Type B pancreatic cell (in vitro differentiated cells): ENCODE measurements at regions not wholly inside any gene's neighbourhood (a gene's known extent, or its start where the extent isn't known, plus 50 kb on each side); places are given as distances from the start of the nearest gene placed in this dataset.

Experiments
- DNase-seq: peaks from one replicate; pipeline ENCODE4 v3.0.0; 2021; ENCODE audit warnings: mixed read lengths; ENCODE audit not compliant: unreplicated experiment; ENCODE audit errors: extremely low spot score
- H3K27ac Mint-ChIP-seq: 2 replicates; pipeline ENCODE4 v1.8.0; 2021; ENCODE audit warnings: mild to moderate bottlenecking, mixed read lengths
- H3K27me3 Mint-ChIP-seq: 2 replicates; pipeline ENCODE4 v1.8.0; 2021; ENCODE audit warnings: mixed read lengths
- H3K36me3 Mint-ChIP-seq: 2 replicates; pipeline ENCODE4 v1.8.0; 2021; ENCODE audit warnings: mixed read lengths
- H3K4me1 Mint-ChIP-seq: one replicate; pipeline ENCODE4 v1.8.0; 2021; ENCODE audit warnings: mixed read lengths; ENCODE audit not compliant: unreplicated experiment
- H3K4me3 Mint-ChIP-seq: 2 replicates; pipeline ENCODE4 v1.8.0; 2021; ENCODE audit warnings: mild to moderate bottlenecking, mixed read lengths
- H3K9me3 Mint-ChIP-seq: 2 replicates; pipeline ENCODE4 v1.8.0; 2021; ENCODE audit warnings: mixed read lengths
- CTCF ChIP-seq: fragments of 200-600 bp; sonication (generic); conservative IDR thresholded peaks from 2 replicates; pipeline ENCODE4 v1.5.0; 2021; ENCODE audit warnings: antibody characterized with exemption, mild to moderate bottlenecking

GRCh38 chr2:186980117-186980442 lies 131.1 kb upstream of the ZSWIM2 start:
- TF ChIP-seq CTCF, result no peak
- H3K4me3 Mint-ChIP-seq, result no peak overlapping the region
- no peak for DNase-seq
- H3K9me3 Mint-ChIP-seq, result no peaks in the 10 kb centered on the region
- H3K27ac Mint-ChIP-seq, result no peak overlapping the region
- no peaks in the 10 kb centered on the region for H3K4me1 Mint-ChIP-seq
- no peaks in the 10 kb centered on the region for H3K27me3 Mint-ChIP-seq
- H3K36me3 Mint-ChIP-seq, result no peaks in the 10 kb centered on the region

- Mint-ChIP-seq H3K27me3 (no peaks in the 10 kb centered on the region), H3K4me1 (no peaks in the 10 kb centered on the region), H3K27ac (no peak overlapping the region), H3K4me3 (no peak overlapping the region), H3K9me3 (no peaks in the 10 kb centered on the region), H3K36me3 (no peaks in the 10 kb centered on the region)
- no peak for TF ChIP-seq CTCF
- DNase-seq, result peak; percentile 36
These were observed 130.6 kb upstream of the ZSWIM2 start for GRCh38 chr2:186979439-186980116.

- no peaks in the 10 kb centered on the region for H3K9me3 Mint-ChIP-seq
- H3K27ac Mint-ChIP-seq, result no peak overlapping the region
- no peaks in the 10 kb centered on the region for H3K36me3 Mint-ChIP-seq
- no peaks in the 10 kb centered on the region for H3K27me3 Mint-ChIP-seq
- H3K4me3 Mint-ChIP-seq, result no peak overlapping the region
- peak; percentile 32 for DNase-seq
- TF ChIP-seq CTCF, result no peak
- H3K4me1 Mint-ChIP-seq, result no peaks in the 10 kb centered on the region
These were observed 128.6 kb upstream of the ZSWIM2 start for GRCh38 chr2:186977433-186978045.

GRCh38 chr2:186976329-186976728 lies 127.4 kb upstream of the ZSWIM2 start:
- Mint-ChIP-seq H3K27me3 (no peaks in the 10 kb centered on the region), H3K27ac (peak overlapping the region; percentile 71), H3K9me3 (no peaks in the 10 kb centered on the region), H3K4me1 (no peaks in the 10 kb centered on the region), H3K4me3 (no peak overlapping the region), H3K36me3 (no peaks in the 10 kb centered on the region)
- TF ChIP-seq CTCF, result no peak
- DNase-seq, result no peak

- peak; percentile 13 for DNase-seq
- Mint-ChIP-seq H3K36me3 (no peaks in the 10 kb centered on the region), H3K4me1 (no peaks in the 10 kb centered on the region), H3K27ac (no peak overlapping the region), H3K4me3 (no peak overlapping the region), H3K9me3 (no peaks in the 10 kb centered on the region), H3K27me3 (no peaks in the 10 kb centered on the region)
- TF ChIP-seq CTCF, result no peak
These were observed 123.5 kb upstream of the ZSWIM2 start for GRCh38 chr2:186972281-186972970.
